ENCODE measurements at regions not wholly inside any gene's neighbourhood (a gene's known extent, or its start where the extent isn't known, plus 50 kb on each side); places are given as distances from the start of the nearest gene placed in this dataset.

GRCh38 chr9:107707915-107708441, 218.4 kb upstream of the KLF4 start:
- no peak for TF ChIP-seq CTCF (IDR thresholded peaks at IDR 0.05)
- no peak for TF ChIP-seq POLR2AphosphoS5 (IDR thresholded peaks at IDR 0.05; ENCODE audit: insufficient read depth in 1 of 2, low read depth in 1 of 2)
- TF ChIP-seq POLR2A (IDR thresholded peaks at IDR 0.05) = no peak
- intact Hi-C loops (cut with DNase I) = no loop called here
- no peak for DNase-seq (ENCODE audit: extremely low spot score in 2 of 2)
- Histone ChIP-seq H3K4me1 (peaks cover 13% of the 10 kb centered on the region), H3K27me3 (no peaks in the 10 kb centered on the region), H3K27ac (no peak overlapping the region), H3K9me3 (no peaks in the 10 kb centered on the region), H3K4me3 (no peak overlapping the region), H3K36me3 (no peaks in the 10 kb centered on the region)

GRCh38 chr9:107707428-107707837, 217.9 kb upstream of the KLF4 start:
- H3K4me1 ChIP-seq = peaks cover 13% of the 10 kb centered on the region
- H3K4me3 ChIP-seq = no peak overlapping the region
- no peaks in the 10 kb centered on the region for H3K9me3 ChIP-seq
- DNase-seq (ENCODE audit: extremely low spot score in 2 of 2) = no peak
- H3K27me3 ChIP-seq = no peaks in the 10 kb centered on the region
- H3K36me3 ChIP-seq = no peaks in the 10 kb centered on the region
- intact Hi-C loops (cut with DNase I) = no loop called here
- no peak for TF ChIP-seq POLR2A (IDR thresholded peaks at IDR 0.05)
- TF ChIP-seq CTCF (IDR thresholded peaks at IDR 0.05) = no peak
- no peak for TF ChIP-seq POLR2AphosphoS5 (IDR thresholded peaks at IDR 0.05; ENCODE audit: insufficient read depth in 1 of 2, low read depth in 1 of 2)
- H3K27ac ChIP-seq = no peak overlapping the region

- intact Hi-C loops (cut with DNase I) = no loop called here
- peaks cover 13% of the 10 kb centered on the region for H3K4me1 ChIP-seq
- H3K9me3 ChIP-seq = no peaks in the 10 kb centered on the region
- no peak for TF ChIP-seq CTCF (IDR thresholded peaks at IDR 0.05)
- no peak for TF ChIP-seq POLR2AphosphoS5 (IDR thresholded peaks at IDR 0.05; ENCODE audit: insufficient read depth in 1 of 2, low read depth in 1 of 2)
- no peak for TF ChIP-seq POLR2A (IDR thresholded peaks at IDR 0.05)
- no peak overlapping the region for H3K27ac ChIP-seq
- no peaks in the 10 kb centered on the region for H3K27me3 ChIP-seq
- H3K4me3 ChIP-seq = no peak overlapping the region
- no peaks in the 10 kb centered on the region for H3K36me3 ChIP-seq
- DNase-seq (ENCODE audit: extremely low spot score in 2 of 2) = no peak
These were observed 217.3 kb upstream of the KLF4 start for GRCh38 chr9:107706701-107707427.

- TF ChIP-seq POLR2AphosphoS5 (IDR thresholded peaks at IDR 0.05; ENCODE audit: insufficient read depth in 1 of 2, low read depth in 1 of 2) (no peak), CTCF (IDR thresholded peaks at IDR 0.05) (no peak), POLR2A (IDR thresholded peaks at IDR 0.05) (no peak)
- intact Hi-C loops (cut with DNase I) = no loop called here
- H3K27ac ChIP-seq = no peak overlapping the region
- no peak for DNase-seq (ENCODE audit: extremely low spot score in 2 of 2)
- H3K4me1 ChIP-seq = peaks cover 13% of the 10 kb centered on the region
- H3K36me3 ChIP-seq = no peaks in the 10 kb centered on the region
- no peaks in the 10 kb centered on the region for H3K27me3 ChIP-seq
- H3K9me3 ChIP-seq = no peaks in the 10 kb centered on the region
- H3K4me3 ChIP-seq = no peak overlapping the region
These were observed 216.0 kb upstream of the KLF4 start for GRCh38 chr9:107705521-107705920.

GRCh38 chr9:107704774-107705173, 215.2 kb upstream of the KLF4 start:
- no peak for DNase-seq (ENCODE audit: extremely low spot score in 2 of 2)
- no peaks in the 10 kb centered on the region for H3K27me3 ChIP-seq
- no peaks in the 10 kb centered on the region for H3K9me3 ChIP-seq
- TF ChIP-seq POLR2AphosphoS5 (IDR thresholded peaks at IDR 0.05; ENCODE audit: insufficient read depth in 1 of 2, low read depth in 1 of 2) (no peak), CTCF (IDR thresholded peaks at IDR 0.05) (no peak), POLR2A (IDR thresholded peaks at IDR 0.05) (no peak)
- H3K27ac ChIP-seq = no peak overlapping the region
- H3K4me3 ChIP-seq = no peak overlapping the region
- H3K4me1 ChIP-seq = peaks cover 13% of the 10 kb centered on the region
- no peaks in the 10 kb centered on the region for H3K36me3 ChIP-seq
- intact Hi-C loops (cut with DNase I) = no loop called here

Data from vagina (tissue), 2 donors.